ENCODE measurements at regions not wholly inside any gene's neighbourhood (a gene's known extent, or its start where the extent isn't known, plus 50 kb on each side); places are given as distances from the start of the nearest gene placed in this dataset.

- TF ChIP-seq E2F8 (IDR thresholded peaks at IDR 0.05; ENCODE audit: low read depth, partially characterized antibody) = no peak
- no peak for TF ChIP-seq JUNB (IDR thresholded peaks at IDR 0.05)
- no peak for TF ChIP-seq IRF5 (IDR thresholded peaks at IDR 0.05; ENCODE audit: borderline replicate concordance)
Measured at GRCh38 chr16:64711026-64711425, 410.8 kb downstream of the CDH11 start (continued).

DNA sequence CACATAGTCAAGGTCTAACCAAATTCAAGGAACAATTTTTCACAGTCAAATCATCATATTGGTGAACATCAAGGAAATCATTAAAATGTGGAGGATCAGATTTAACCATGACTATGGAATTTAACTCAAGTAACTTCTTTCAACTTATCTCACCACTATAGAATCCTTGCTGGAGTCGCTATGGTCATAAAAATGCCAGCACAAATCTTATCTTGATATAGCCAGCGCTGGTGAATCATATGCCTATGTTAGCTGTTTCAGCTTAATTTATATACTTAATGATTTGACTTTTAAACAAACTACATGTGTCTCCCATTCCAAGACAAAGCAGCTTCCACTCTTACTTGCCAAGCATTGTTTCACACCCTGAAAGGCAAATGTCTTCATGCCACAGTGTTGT lies 416.4 kb downstream of the CDH11 start:
- no peak for TF ChIP-seq ZSCAN29 (IDR thresholded peaks at IDR 0.05)
- no peak for TF ChIP-seq RCOR1 (conservative IDR thresholded peaks at IDR 0.05; ENCODE audit: low read depth, low read length)
- TF ChIP-seq ESRRA (IDR thresholded peaks at IDR 0.05; ENCODE audit: low read length) = no peak
- no peak for TF ChIP-seq POLR2AphosphoS2 (IDR thresholded peaks at IDR 0.05; ENCODE audit: low read depth, low read length)
- no peak for TF ChIP-seq HDAC2 (IDR thresholded peaks at IDR 0.05)
- no peak for TF ChIP-seq EED (IDR thresholded peaks at IDR 0.05; ENCODE audit: low read depth)
- no peak for TF ChIP-seq PKNOX1 (IDR thresholded peaks at IDR 0.05)
- TF ChIP-seq MAX (IDR thresholded peaks at IDR 0.05; ENCODE audit: low read depth, low read length) = no peak
- no peak for TF ChIP-seq CTCF (IDR thresholded peaks at IDR 0.05 in 2 of 3, conservative IDR thresholded peaks at IDR 0.05 in 1 of 3; ENCODE audit: control insufficient read depth in 2 of 3, extremely low read depth in 1 of 3, insufficient read depth in 1 of 3, low read depth in 3 of 3, low read length in 3 of 3)
- TF ChIP-seq CBX5 (IDR thresholded peaks at IDR 0.05; ENCODE audit: low read depth) = no peak
- no peak for TF ChIP-seq STAT3 (IDR thresholded peaks at IDR 0.05; ENCODE audit: low read depth, low read length)
- TF ChIP-seq, protein P1, sequence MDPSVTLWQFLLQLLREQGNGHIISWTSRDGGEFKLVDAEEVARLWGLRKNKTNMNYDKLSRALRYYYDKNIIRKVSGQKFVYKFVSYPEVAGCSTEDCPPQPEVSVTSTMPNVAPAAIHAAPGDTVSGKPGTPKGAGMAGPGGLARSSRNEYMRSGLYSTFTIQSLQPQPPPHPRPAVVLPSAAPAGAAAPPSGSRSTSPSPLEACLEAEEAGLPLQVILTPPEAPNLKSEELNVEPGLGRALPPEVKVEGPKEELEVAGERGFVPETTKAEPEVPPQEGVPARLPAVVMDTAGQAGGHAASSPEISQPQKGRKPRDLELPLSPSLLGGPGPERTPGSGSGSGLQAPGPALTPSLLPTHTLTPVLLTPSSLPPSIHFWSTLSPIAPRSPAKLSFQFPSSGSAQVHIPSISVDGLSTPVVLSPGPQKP (IDR thresholded peaks at IDR 0.05; ENCODE audit: low read depth, low read length) = no peak
- SMC1A ChIA-PET (ENCODE audit: uncharacterized antibody, unreplicated experiment) = no interaction called here
- in situ Hi-C loops (cut with MboI) (no loop called here), intact Hi-C loops (cut with micrococcal nuclease; ENCODE audit: unreplicated experiment) (no loop called here)
- FAIRE-seq (no peak), ATAC-seq (no peak), DNase-seq (ENCODE audit: low read depth, low spot score) (no peak)
- H3K9ac ChIP-seq (ENCODE audit: control insufficient read depth, insufficient read depth, low read length) = no peak overlapping the region
- RAD21 ChIA-PET (ENCODE audit: unreplicated experiment) = no interaction called here
- no TSS peak for BruUV-seq (replicated peaks)
- no peaks in the 10 kb centered on the region for H3K4me1 ChIP-seq (ENCODE audit: control insufficient read depth, insufficient read depth, low read length)
- no peak overlapping the region for H3K27ac ChIP-seq (ENCODE audit: control insufficient read depth, insufficient read depth)
- POLR2A ChIA-PET = no interaction called here
- CTCF ChIA-PET = interaction anchor here (1.8 kb wide), 1 partner anchor 10 kb away, joined by 4 read pairs; no protein-coding TSS in a partner anchor
- no peaks in the 10 kb centered on the region for H4K20me1 ChIP-seq (ENCODE audit: control insufficient read depth, insufficient read depth)
- H3K79me2 ChIP-seq (ENCODE audit: control insufficient read depth, insufficient read depth, low read length) = no peaks in the 10 kb centered on the region
- no peak overlapping the region for H2AFZ ChIP-seq (ENCODE audit: control insufficient read depth, low read depth, low read length)
- H3K9me3 ChIP-seq (replicated peaks; ENCODE audit: control insufficient read depth, insufficient read depth, low read length) = no peaks in the 10 kb centered on the region
- no peak overlapping the region for H3K4me2 ChIP-seq (ENCODE audit: control insufficient read depth, insufficient read depth)
- no peaks in the 10 kb centered on the region for H3K27me3 ChIP-seq (replicated peaks in 1 of 2; ENCODE audit: control insufficient read depth in 2 of 2, insufficient read depth in 2 of 2, low read length in 1 of 2)
- no peak overlapping the region for H3K4me3 ChIP-seq
- no peaks in the 10 kb centered on the region for H3K36me3 ChIP-seq (ENCODE audit: control insufficient read depth in 2 of 2, insufficient read depth in 2 of 2, low read length in 1 of 2)
- WGBS (ENCODE audit: insufficient coverage, insufficient replicate concordance, low lambda C conversion rate, missing lambda C conversion rate) = 9% methylated on average over 2 of the region's 2 CpGs
